Amniotic stem cell (primary cell): ENCODE measurements at regions not wholly inside any gene's neighbourhood (a gene's known extent, or its start where the extent isn't known, plus 50 kb on each side); places are given as distances from the start of the nearest gene placed in this dataset.
"Not testable (repeated sequence)": the region's sequence is repeated elsewhere in the genome, so short reads cannot be mapped to it uniquely, and the experiment has no call there.

ENCODE experiments used
- DNase-seq: peaks from one replicate; lab custom pipeline; 2025; lab: John Stamatoyannopoulos, UW

DNA sequence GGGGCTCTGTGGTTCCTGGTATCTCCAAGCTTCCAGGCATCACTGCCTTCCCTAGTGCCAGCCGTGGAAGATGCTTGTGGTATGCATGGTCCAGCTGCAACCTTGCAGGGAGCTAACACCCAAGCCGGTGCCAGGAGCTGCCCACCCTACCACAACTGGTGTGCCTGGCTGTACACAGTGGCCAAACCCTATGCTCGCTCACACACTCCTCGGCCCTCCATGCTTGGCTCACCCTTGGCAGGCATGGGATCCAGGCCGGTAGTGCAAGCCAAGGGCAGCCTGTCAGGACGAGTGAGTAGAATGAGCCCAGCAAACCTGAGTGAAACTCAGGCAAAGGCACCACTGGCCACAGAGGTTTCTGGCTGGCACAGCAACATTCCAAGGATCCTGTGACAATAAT, 1676.0 kb downstream of the SLITRK1 start:
- DNase-seq: no peak

GRCh38 chr13:82202398-82202797, 1679.9 kb downstream of the SLITRK1 start:
- no peak for DNase-seq

GRCh38 chr13:82196087-82196486, 1686.2 kb downstream of the SLITRK1 start:
- DNase-seq: no peak

GRCh38 chr13:82187227-82187626, 1695.0 kb downstream of the SLITRK1 start:
- no peak for DNase-seq

DNA sequence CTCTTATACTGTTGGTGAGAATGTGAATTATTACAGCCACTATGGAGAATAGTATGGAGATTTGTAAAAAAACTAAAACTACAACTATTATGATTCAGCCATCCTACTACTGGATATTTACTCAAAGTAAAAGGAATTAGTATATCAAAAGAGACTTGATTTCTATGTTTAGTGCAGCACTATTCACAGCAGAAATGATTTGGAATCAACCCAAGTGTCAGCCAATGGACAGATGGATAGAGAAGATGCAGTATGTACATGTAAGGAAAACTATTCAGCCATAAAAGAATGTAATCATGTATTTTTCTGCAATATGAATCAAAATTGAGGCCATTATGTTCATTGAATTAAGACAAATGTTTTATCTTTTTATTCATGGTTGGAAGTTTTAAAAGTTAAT, 1705.5 kb downstream of the SLITRK1 start:
- no peak for DNase-seq

DNA sequence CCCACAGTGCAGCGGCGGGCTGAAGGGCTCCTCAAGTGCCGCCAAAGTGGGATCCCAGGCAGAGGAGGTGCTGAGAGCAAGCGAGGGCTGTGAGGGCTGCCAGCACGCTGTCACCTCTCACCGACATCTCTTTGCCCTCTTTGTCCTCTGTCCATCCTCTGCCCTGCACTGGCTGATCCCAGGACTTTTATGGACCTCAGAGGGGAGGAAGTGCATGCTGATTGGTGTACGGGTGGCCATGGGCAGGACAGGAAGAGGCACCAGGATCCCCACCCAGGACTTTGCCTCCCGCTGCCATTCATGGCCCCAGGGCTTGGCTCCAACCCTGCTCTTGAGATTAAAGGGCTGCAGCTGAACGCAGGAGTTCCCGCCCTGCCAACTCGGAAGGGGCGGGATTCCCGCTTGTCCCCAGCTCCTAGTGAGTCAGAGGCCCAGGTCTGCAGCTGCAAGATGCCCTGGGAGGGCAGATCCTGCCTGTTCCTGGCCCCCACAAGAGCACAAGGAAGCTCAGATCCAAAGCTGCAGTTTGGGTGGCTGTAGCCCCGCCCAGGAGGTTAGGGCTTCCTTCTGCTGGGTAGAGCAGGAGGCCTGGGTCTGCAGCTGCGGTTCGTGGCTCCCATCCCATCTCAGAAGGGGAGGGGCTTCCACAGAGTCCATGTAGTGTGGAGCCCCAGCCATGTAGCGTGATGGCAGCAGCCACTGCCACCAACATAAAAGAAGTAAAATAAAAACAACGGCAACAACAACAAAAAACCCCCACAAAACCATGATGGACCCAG, 1716.7 kb downstream of the SLITRK1 start:
- no peak for DNase-seq

- not testable (repeated sequence) for DNase-seq
Observed at GRCh38 chr13:82164780-82165395, 1717.4 kb downstream of the SLITRK1 start.

DNA sequence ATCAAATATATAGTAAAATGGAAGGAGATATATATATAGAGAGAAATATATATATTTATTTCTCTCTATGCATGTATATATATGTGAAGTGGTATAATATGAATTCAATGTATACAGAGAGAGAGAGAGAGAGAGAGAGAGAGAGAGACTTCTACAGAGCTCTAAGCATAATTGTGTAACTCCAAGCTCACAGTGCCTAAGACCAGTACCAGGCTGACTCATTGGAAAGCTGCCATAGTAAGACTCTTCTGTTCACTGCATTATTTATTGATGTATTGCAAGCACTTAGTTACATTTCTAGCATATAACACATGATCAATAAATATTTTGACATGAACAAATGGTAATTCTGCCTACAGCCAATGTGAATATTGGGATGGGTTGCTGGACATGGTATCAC, 1734.7 kb downstream of the SLITRK1 start:
- no peak for DNase-seq

- no peak for DNase-seq
Observed at GRCh38 chr13:82136880-82137279, 1745.4 kb downstream of the SLITRK1 start.

DNA sequence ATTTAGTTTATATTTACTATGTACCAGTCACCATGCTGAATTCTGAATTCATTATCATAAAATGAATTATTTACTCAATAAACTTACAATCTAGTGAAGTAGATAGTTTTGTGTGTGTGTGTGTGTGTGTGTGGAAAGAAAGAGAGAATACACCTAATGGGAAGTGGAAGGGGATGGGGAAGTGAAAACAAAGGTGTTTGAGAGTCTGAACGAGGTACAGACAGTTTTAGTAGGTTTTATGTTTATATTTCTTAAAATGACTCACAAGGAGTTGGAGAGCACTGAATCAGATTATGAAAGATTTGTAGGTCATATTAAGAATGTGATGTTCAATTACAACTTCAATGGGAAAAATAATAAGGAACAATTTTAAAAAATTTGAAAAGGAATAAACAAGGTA, 1753.0 kb downstream of the SLITRK1 start:
- no peak for DNase-seq

DNA sequence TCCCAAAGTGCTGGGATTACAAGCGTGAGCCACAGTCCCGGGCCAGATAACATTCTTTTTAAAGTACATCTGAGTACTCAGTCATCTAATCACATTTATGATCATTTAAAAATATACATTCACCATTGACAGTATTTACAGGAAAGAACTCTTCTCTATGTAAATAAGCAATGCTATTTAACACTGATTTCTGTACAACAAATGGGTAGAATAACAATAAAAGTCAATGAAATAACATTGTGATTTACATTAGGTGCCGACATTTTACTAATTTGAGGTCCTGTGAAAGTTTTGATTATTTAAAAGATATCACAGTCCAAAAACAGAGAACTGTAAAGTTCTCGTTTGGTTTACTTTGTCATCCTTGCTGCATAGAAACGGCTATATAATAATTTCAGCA, 1763.7 kb downstream of the SLITRK1 start:
- no peak for DNase-seq

DNA sequence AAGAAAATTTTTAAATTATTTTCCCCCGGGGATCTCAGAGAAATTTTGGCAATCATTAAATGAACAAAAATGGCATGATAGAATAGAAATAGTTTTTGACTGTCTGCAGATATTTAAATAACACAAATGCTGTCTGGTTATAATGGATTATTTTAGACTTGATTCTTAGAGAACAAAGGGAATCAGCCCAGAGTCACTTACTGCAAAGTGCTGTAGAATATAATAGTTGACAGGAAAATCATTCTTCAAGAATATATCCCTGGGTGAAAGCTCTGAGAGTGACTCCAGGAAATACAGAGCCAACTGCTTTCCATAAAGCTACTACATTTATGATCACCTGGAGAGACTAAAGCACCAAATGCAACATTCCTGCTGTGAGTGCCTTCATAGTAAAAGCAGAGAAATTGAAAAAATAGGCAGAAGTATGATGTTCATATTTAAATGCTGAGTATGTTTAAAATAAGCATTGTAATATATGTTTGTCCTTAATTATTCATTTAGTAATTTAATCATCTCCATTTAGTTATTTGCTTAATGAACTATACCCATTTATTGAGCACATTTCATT, 1765.8 kb downstream of the SLITRK1 start:
- no peak for DNase-seq

GRCh38 chr13:82115391-82115790, 1766.9 kb downstream of the SLITRK1 start:
- DNase-seq: no peak

DNA sequence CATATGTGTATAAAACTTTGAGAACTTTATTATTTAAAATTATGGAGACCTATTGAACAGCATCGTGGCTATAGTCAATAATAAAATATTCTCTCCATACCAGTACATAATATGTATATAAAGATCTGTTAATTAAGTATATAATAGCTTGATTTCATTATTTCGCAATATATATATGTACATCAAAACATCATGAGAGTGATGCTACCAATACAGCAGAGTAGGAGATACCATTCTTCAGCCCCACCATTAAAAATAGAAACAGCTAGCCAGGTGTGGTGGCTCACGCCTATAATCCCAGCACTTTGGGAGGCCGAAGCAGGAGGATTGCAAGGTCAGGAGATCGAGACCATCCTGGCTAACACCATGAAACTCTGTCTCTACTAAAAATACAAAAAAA, 1755.3 kb upstream of the SPRY2 start:
- DNase-seq: no peak

GRCh38 chr13:82092312-82092711, 1751.4 kb upstream of the SPRY2 start:
- DNase-seq: no peak

GRCh38 chr13:82088781-82089180, 1747.9 kb upstream of the SPRY2 start:
- DNase-seq: no peak

GRCh38 chr13:82076496-82076895, 1735.6 kb upstream of the SPRY2 start:
- no peak for DNase-seq

DNA sequence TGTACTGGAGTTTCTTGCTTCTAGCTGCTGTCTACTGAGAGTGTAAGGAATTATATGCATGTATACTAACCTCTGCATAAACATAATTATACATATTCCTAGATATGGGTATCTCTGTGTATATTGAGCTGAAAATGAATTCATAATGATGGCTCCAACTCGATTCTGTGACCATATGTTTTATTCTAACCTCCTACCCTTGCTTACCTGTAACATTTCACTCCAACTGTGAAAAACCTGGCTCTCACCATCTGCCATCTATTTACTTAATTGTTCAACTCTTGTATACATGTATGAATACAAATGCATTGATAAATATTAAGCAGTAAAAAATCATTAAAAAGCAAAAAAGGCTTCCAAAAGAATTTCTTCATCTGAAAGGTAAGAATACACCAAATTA, 1729.5 kb upstream of the SPRY2 start:
- DNase-seq: no peak

GRCh38 chr13:82062772-82063171, 1721.8 kb upstream of the SPRY2 start:
- no peak for DNase-seq

- DNase-seq: no peak
Observed at GRCh38 chr13:82058364-82058763, 1717.4 kb upstream of the SPRY2 start.

- not testable (repeated sequence) for DNase-seq
Observed at GRCh38 chr13:82045316-82045715, 1704.4 kb upstream of the SPRY2 start.

GRCh38 chr13:82036602-82037001, 1695.7 kb upstream of the SPRY2 start:
- DNase-seq: no peak

DNA sequence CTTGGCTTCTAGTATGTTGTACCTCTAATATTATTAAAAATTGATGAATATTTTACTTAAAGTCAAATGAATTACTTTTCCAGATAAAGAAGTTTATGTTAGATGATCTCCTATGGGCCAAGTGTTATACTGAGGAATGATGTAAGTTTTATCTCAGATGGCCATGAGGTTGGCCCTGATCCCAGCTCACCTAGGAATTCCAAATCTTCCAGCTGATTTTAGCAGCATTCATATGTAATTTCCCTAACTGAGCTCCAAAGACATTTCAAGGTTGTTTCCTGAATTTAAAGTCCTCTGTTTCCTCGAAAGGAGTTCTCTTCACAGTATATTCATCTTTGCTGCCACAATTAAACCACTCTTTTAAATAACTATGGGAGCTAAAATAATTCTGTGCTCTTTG, 1670.4 kb upstream of the SPRY2 start:
- DNase-seq: no peak

DNA sequence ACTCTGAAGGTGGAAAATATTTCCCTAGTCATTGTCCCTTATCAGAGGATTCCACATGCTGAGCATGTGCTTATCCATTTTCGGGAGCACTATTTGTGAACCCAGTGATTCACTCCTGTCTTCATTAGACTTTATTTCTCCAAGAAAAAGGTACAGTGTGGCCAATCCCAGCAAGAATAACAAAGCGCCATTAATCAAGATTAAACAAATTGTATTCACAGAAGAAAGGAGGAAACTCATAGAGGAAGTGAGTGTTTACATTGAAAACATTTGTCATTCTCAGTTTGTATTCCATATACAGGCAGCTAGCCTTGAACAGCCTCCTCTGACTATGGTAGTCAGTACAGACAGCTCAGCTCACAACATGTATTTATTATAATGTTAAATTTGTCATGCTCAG, 1669.9 kb upstream of the SPRY2 start:
- no peak for DNase-seq
